ENCODE measurements at regions not wholly inside any gene's neighbourhood (a gene's known extent, or its start where the extent isn't known, plus 50 kb on each side); places are given as distances from the start of the nearest gene placed in this dataset.

DNA sequence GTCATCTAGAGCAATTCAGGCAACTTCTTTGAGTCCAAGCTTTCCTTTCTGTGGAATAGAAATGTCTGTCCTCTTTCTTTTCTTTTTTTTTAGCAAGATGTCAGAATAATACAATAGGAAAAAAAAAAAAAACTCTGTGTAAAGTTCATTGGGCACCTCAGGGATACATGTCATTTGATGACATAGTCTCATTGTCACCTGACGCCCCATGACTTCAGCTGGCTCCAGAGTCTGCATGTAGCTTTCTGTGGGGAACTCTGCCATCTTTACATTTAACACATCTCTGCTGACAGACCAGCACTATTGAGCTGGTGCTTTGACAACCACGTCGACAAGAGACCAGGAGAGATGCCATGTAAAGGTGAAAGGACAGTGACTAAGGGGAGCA, 172.5 kb upstream of the KLF7 start:
- Histone ChIP-seq H2AFZ (ENCODE audit: insufficient read depth, low read depth, low read length, poor library complexity, severe bottlenecking) (no peak overlapping the region), H3K9ac (ENCODE audit: insufficient read depth, low read length, poor library complexity, severe bottlenecking) (no peak overlapping the region), H3K27ac (ENCODE audit: low read depth in 1 of 2, low read length in 2 of 2) (no peak overlapping the region), H3K4me2 (replicated peaks; ENCODE audit: extremely low read depth, low read length, poor library complexity, severe bottlenecking) (no peak overlapping the region), H3K79me2 (ENCODE audit: insufficient read depth, low read length) (no peaks in the 10 kb centered on the region), H3K4me1 (ENCODE audit: control insufficient read depth in 1 of 2, insufficient read depth in 2 of 2, low read length in 2 of 2) (no peaks in the 10 kb centered on the region), H4K20me1 (ENCODE audit: insufficient read depth, low read length) (no peaks in the 10 kb centered on the region), H3K36me3 (replicated peaks in 1 of 2; ENCODE audit: control insufficient read depth in 1 of 2, insufficient read depth in 2 of 2, low read length in 2 of 2) (no peaks in the 10 kb centered on the region), H3K4me3 (replicated peaks in 1 of 3; ENCODE audit: low read depth in 2 of 3, low read length in 3 of 3) (no peak overlapping the region), H3K9me3 (replicated peaks in 1 of 2; ENCODE audit: control insufficient read depth in 1 of 2, insufficient read depth in 1 of 2, low read length in 2 of 2) (no peaks in the 10 kb centered on the region), H3K27me3 (ENCODE audit: control insufficient read depth in 2 of 2, insufficient read depth in 2 of 2, low read length in 2 of 2) (no peaks in the 10 kb centered on the region)
- H3K36me3 Mint-ChIP-seq = no peaks in the 10 kb centered on the region
- whole genome bisulfite sequencing (ENCODE audit: insufficient coverage) = no CpG with 5 or more reads among the region's 3 CpGs
- no peak overlapping the region for H3K4me3 Mint-ChIP-seq
- no peak for TF ChIP-seq CTCF (IDR thresholded peaks at IDR 0.05)
- no peaks in the 10 kb centered on the region for H3K9me3 Mint-ChIP-seq
- peaks cover 4% of the 10 kb centered on the region for H3K4me1 Mint-ChIP-seq
- no peak overlapping the region for H3K27ac Mint-ChIP-seq
- no peak for DNase-seq
- intact Hi-C loops (cut with micrococcal nuclease) = no loop called here
- H3K27me3 Mint-ChIP-seq (ENCODE audit: low read depth in 3 of 3) = peaks cover 0 to 1% (median 0%) of the 10 kb centered on the region in 3 donors

GRCh38 chr2:207338610-207339009, 172.9 kb upstream of the KLF7 start:
- no peak overlapping the region for H2AFZ ChIP-seq (ENCODE audit: insufficient read depth, low read depth, low read length, poor library complexity, severe bottlenecking)
- H3K27me3 Mint-ChIP-seq (ENCODE audit: low read depth in 3 of 3) = peaks cover 0 to 1% (median 0%) of the 10 kb centered on the region in 3 donors
- no peak overlapping the region for H3K27ac Mint-ChIP-seq
- no peaks in the 10 kb centered on the region for H4K20me1 ChIP-seq (ENCODE audit: insufficient read depth, low read length)
- H3K9me3 ChIP-seq (replicated peaks in 1 of 2; ENCODE audit: control insufficient read depth in 1 of 2, insufficient read depth in 1 of 2, low read length in 2 of 2) = no peaks in the 10 kb centered on the region
- peaks cover 4% of the 10 kb centered on the region for H3K4me1 Mint-ChIP-seq
- H3K4me3 Mint-ChIP-seq = no peak overlapping the region
- no peak overlapping the region for H3K4me2 ChIP-seq (replicated peaks; ENCODE audit: extremely low read depth, low read length, poor library complexity, severe bottlenecking)
- DNase-seq = no peak
- no peaks in the 10 kb centered on the region for H3K27me3 ChIP-seq (ENCODE audit: control insufficient read depth in 2 of 2, insufficient read depth in 2 of 2, low read length in 2 of 2)
- WGBS (ENCODE audit: insufficient coverage) = no CpG with 5 or more reads among the region's 3 CpGs
- H3K27ac ChIP-seq (ENCODE audit: low read depth in 1 of 2, low read length in 2 of 2) = no peak overlapping the region
- no peak overlapping the region for H3K9ac ChIP-seq (ENCODE audit: insufficient read depth, low read length, poor library complexity, severe bottlenecking)
- H3K9me3 Mint-ChIP-seq = no peaks in the 10 kb centered on the region
- H3K4me3 ChIP-seq (replicated peaks in 1 of 3; ENCODE audit: low read depth in 2 of 3, low read length in 3 of 3) = no peak overlapping the region
- H3K36me3 ChIP-seq (replicated peaks in 1 of 2; ENCODE audit: control insufficient read depth in 1 of 2, insufficient read depth in 2 of 2, low read length in 2 of 2) = no peaks in the 10 kb centered on the region
- no peaks in the 10 kb centered on the region for H3K4me1 ChIP-seq (ENCODE audit: control insufficient read depth in 1 of 2, insufficient read depth in 2 of 2, low read length in 2 of 2)
- no peaks in the 10 kb centered on the region for H3K79me2 ChIP-seq (ENCODE audit: insufficient read depth, low read length)
- TF ChIP-seq CTCF (IDR thresholded peaks at IDR 0.05) = no peak
- intact Hi-C loops (cut with micrococcal nuclease) = no loop called here
- no peaks in the 10 kb centered on the region for H3K36me3 Mint-ChIP-seq
